ENCODE measurements at regions not wholly inside any gene's neighbourhood (a gene's known extent, or its start where the extent isn't known, plus 50 kb on each side); places are given as distances from the start of the nearest gene placed in this dataset.

- no peak for DNase-seq (ENCODE audit: low read depth)
Observed at GRCh38 chr21:16538936-16539440, 809.2 kb downstream of the USP25 start.

GRCh38 chr21:16540966-16541727, 811.4 kb downstream of the USP25 start:
- DNase-seq (ENCODE audit: low read depth) = no peak

GRCh38 chr21:16550118-16550517, 820.3 kb downstream of the USP25 start:
- DNase-seq (ENCODE audit: low read depth) = no peak

GRCh38 chr21:16550917-16551741, 821.3 kb downstream of the USP25 start:
- no peak for DNase-seq (ENCODE audit: low read depth)

GRCh38 chr21:16552880-16553279, 823.1 kb downstream of the USP25 start:
- no peak for DNase-seq (ENCODE audit: low read depth)

- DNase-seq (ENCODE audit: low read depth) = no peak
Observed at GRCh38 chr21:16554503-16554902, 824.7 kb downstream of the USP25 start.

GRCh38 chr21:16563116-16563515, 833.3 kb downstream of the USP25 start:
- DNase-seq (ENCODE audit: low read depth) = no peak

- DNase-seq (ENCODE audit: low read depth) = no peak
Observed at GRCh38 chr21:16563795-16564194, 834.0 kb downstream of the USP25 start.

- DNase-seq (ENCODE audit: low read depth) = no peak
Observed at GRCh38 chr21:16568244-16568643, 838.5 kb downstream of the USP25 start.

- no peak for DNase-seq (ENCODE audit: low read depth)
Observed at GRCh38 chr21:16568661-16569060, 838.9 kb downstream of the USP25 start.

GRCh38 chr21:16569679-16570078, 839.9 kb downstream of the USP25 start:
- DNase-seq (ENCODE audit: low read depth) = no peak

GRCh38 chr21:16570171-16570570, 840.4 kb downstream of the USP25 start:
- no peak for DNase-seq (ENCODE audit: low read depth)

GRCh38 chr21:16570856-16571255, 841.1 kb downstream of the USP25 start:
- no peak for DNase-seq (ENCODE audit: low read depth)

- no peak for DNase-seq (ENCODE audit: low read depth)
Observed at GRCh38 chr21:16571594-16571993, 841.8 kb downstream of the USP25 start.

- no peak for DNase-seq (ENCODE audit: low read depth)
Observed at GRCh38 chr21:16572032-16572431, 842.2 kb downstream of the USP25 start.

- DNase-seq (ENCODE audit: low read depth) = no peak
Observed at GRCh38 chr21:16573578-16573977, 843.8 kb downstream of the USP25 start.

GRCh38 chr21:16577975-16578374, 848.2 kb downstream of the USP25 start:
- DNase-seq (ENCODE audit: low read depth) = no peak

GRCh38 chr21:16578912-16579311, 849.1 kb downstream of the USP25 start:
- DNase-seq (ENCODE audit: low read depth) = no peak

- no peak for DNase-seq (ENCODE audit: low read depth)
Observed at GRCh38 chr21:16579538-16579937, 849.8 kb downstream of the USP25 start.

- no peak for DNase-seq (ENCODE audit: low read depth)
Observed at GRCh38 chr21:16580661-16581060, 850.9 kb downstream of the USP25 start.

- no peak for DNase-seq (ENCODE audit: low read depth)
Observed at GRCh38 chr21:16583556-16583955, 853.8 kb downstream of the USP25 start.

GRCh38 chr21:16584756-16585155, 855.0 kb downstream of the USP25 start:
- no peak for DNase-seq (ENCODE audit: low read depth)

GRCh38 chr21:16585896-16586295, 856.1 kb downstream of the USP25 start:
- DNase-seq (ENCODE audit: low read depth) = no peak

Data from GM04504 (cell line).